HG03565 (cell line): ENCODE measurements at regions not wholly inside any gene's neighbourhood (a gene's known extent, or its start where the extent isn't known, plus 50 kb on each side); places are given as distances from the start of the nearest gene placed in this dataset.

Experiments
- ATAC-seq: cut with Tn5 transposase; IDR thresholded peaks from one replicate; pipeline ENCODE4 v1.9.1; 2021; ENCODE audit warnings: mild to moderate bottlenecking, moderate library complexity; ENCODE audit not compliant: unreplicated experiment

DNA sequence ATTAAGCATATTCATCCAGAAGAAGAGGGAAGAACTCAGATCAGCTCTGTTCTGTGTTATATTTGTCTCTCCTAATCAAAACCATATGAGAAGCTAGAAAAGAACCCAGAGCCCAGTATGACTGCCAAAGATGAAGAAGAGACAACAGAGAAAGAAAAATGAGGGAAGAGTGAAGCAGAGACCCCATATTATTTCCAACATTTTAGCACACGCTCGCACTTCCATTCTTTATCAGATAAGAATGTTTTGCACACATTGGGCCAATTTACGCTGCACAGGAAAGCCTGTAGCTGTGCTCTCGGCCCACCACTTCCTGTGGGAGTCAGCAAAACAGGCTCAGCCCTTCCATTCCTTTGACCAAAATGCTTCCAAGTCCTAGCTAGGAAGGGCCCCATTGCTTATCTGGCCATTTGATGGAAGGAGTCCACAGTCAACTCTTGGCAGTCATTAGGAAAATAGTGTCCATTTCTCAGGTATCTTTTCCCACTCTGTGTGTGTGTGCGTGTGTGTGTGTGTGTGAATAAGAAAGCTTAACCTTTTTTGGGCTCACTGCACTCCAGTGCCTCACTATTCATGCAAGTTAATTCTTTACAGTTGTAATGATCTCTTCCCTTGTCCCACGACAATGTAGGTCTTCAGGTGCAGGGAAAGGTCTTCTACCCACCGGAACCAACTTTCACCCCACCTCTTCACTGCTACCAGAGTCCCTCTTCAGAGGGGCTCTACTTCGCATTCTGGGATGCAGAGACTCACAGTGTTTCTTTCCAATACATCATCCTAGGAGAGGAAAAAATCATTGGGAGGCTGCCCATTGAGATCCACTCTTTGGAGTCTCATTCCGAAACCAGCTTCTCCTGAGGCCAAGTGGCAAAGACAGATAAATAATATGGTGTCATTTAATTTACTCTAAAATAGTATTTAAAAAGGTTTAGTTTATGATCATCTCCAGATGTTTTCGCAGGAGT lies 237.5 kb downstream of the COG6 start:
- no peak for ATAC-seq

DNA sequence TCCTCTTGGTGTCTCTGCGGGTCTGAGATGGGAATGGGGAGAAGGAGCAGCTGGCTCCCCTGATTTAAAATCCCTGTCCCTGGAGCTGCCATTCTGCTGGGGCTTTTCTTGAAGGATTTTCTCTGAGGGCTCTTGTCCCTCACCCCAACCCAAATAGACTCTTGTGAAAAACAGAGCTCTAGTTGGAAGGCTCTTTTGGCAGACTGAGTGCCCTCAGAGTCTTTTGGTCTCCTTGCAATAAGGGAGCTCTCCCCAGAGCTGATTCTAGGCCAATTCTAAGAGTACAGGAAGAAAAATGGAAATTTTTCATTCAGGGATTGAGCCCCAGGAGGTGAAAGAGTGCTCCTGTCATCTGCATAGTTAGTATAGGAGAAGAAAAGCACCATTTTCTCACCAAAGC lies 238.3 kb downstream of the COG6 start:
- no peak for ATAC-seq

DNA sequence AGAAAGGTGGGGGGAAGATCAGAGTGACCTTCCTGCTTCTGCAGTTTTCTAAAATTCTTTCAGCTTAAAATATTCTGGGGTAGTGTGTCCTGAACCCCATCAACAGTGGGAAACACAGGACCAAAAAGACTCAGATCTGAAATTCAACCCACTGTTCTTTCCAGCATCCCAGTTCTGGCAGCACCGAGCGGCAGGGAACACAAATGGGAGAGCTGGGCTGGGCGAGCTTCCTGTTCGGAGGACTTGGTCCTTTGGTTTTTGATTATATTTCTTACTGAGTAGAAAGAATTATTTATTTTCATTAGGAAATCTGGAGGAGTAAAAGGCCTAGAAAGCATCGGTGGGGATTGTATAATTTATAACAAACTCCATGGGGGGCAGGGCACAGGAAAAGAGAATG lies 239.1 kb downstream of the COG6 start:
- ATAC-seq: no peak

DNA sequence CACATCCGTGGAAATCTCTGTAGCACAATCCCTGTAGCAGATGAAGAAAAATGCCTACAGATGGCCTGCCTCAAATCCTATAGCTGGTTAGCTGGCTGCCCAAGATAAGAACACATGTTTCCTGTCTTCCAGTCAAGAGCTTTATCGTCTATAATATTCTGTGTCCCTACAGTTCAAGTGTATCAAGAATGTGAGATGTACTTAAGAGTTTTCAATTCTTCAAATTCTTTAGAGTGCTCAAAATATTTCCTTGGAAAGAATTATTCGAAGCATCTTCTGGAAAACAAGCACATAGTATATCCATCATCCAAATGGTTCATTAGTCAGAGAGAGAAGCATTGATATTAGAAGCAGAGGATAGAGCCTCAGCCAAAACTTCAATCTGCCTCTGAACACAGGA lies 239.8 kb downstream of the COG6 start:
- no peak for ATAC-seq

DNA sequence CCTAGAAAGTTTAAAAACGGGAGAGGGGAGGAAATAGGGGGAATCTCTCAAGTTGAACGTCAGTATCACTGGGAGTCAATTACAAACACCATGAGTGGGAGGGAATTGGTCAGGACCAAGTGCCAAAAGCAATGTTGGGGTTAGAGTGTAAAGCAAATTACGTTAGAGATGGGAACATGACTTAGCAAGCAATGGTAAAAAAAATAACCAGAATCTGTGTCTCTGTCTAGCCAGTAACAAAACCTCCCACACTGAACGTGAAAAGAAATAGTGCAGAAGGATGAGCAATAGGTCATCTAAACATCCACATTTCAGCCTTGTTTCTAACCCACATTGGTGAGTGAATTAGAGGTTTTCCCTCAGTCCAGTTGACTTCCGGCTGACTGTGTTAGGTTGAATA lies 242.2 kb downstream of the COG6 start:
- no peak for ATAC-seq

DNA sequence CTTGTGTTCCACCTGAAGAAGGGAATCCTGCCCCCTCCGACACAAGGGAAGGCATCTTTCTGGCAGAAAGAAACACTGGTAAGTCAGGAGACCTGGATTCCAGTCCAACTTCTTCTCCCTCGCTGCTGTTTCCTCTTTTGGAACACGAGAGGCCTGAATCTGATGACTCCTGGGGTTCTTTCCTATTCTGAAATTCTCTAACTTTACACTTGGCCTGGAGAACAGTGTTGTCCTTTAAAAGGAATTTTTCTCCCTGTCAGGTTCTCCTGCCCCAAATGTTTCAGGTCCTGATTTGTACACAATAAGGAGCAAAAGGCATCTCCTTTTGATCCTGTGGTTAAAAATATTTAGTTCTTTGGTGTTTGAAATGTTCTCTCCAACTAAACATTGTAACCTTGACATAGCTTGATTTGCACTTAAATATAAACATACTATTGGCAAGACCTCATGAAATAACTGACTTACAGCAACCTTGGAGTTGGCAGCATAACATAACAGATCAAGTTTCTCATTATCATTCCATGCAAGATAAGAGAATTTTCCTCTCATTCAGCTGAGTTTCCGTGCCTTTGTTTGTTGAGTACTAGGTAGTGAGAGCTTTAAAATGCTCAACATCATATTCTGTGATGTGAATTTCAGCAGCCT lies 244.8 kb downstream of the COG6 start:
- no peak for ATAC-seq

DNA sequence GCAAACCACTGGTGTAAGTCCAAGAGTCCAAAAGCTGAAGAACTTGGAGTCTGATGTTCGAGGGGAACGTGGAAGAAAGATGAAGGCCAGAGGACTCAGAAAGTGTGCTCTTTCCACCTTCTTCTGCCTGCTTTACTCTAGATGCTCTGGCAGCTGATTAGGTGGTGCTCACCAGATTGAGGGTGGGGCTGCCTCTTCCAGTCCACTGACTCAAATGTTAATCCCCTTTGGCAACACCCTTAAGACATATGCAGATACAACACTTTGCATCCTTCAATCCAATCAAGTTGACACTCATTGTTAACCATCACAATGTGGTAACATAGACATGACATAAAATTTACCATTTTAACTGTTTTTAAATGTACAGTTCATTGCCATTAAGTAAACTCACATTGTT lies 249.5 kb downstream of the COG6 start:
- no peak for ATAC-seq

DNA sequence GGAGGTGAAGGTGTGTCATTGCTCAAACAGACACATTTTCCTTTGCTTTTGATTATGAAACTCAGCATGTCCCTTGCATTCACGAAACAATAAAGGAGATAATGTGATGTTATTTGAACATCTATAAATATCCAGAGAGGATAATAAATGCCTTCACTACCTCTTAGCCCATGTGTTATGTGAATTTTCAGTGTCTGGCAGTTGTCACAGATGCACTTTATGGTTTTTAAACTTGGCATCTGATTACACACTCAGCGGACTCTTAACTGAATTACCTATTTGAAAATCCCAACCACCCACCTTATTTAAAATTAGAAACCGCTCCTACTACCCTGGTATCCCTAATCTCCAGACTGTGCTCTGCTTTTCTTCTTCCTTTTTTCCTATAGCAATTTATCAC lies 254.2 kb downstream of the COG6 start:
- no peak for ATAC-seq

DNA sequence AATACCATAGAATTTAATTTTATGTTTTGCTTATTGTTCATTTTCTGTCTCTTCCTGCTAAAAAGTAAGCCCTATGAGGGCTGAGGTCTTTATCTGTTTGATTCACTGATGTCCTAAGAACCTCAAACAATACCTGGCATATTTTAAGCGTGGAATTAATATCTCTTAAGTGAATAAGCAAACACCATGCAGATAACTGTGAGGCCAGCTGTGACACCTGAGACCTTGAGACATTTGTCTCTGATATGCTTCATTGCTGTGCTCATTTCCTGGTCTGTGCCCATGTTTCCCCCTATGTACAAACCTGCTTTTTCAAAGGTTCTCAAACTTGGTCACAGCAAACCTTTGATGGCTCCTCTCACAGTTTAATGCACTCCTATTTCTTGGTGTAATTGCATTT lies 254.6 kb downstream of the COG6 start:
- no peak for ATAC-seq

DNA sequence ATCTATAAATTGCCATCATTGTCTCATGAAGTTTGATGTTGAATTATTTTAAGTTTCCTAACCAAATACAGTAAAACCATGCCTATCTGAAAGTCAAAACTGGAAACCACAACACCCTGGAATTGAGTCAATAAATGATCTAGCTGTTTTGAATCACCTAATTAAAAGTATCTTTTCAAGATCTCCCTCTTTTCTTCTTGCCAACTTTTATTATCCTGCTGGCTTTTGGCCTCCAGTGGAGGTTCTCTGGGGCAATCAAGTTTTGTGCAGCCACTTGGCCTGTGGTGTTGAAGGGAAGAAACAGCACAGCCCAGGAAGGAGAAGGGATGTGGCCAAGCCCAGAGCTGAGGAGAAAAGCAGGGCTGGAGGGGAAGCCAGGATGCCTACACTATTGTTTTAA lies 255.4 kb downstream of the COG6 start:
- ATAC-seq: no peak

DNA sequence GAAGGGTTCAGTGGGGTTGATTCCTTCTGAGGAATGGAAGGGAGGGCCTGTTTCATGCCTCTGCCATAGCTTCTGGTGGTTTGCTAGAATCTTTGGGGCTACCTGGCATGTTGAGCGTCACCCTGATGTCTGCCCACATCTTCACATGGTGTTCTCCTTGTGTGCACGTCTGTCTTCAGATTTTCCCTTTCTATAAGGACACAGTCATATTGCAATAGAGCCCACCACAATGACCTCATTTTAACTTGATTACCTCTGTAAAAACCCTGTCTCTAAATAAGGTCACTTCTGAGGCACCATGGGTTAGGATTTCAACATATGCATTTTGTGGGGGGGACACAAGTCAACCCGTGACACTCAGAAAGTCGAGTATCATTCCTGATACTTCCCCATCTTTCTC lies 257.9 kb downstream of the COG6 start:
- ATAC-seq: no peak

DNA sequence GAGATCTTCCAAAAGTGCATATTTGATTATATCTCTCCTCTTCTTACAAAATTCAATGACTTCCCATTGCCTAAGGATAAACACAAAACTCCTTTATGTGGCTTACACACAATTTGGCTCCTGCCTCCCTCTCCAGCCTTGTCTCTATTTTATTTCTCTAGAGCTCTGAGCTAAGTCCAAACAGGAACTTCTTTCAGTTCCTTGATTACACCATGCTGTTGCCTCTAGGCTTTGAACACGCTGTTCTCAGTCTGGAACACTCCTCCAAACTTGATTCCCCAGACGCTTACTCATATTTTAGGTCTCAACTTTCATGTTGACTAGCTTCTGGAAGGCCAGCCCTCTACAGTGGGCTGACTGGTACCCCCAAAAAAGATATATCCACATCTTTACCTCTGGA lies 258.5 kb downstream of the COG6 start:
- no peak for ATAC-seq

DNA sequence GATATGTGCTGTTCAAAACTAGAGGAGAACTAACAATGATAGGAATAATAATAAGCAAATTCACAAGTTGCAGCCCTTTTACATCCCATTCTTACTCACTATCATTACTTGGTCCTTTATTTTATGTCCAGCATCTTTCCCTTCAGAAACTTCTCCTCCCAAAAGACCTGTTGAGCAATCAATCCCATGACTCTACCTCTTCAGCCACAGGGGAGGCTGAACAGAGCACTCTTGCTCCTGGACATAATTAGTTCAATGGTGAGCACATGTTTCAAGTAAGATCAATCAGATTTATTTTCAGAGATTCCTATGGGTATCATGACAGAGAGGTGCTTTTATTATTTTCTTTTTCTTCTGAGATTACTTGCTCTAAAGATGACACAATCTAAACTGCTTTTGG lies 260.0 kb downstream of the COG6 start:
- no peak for ATAC-seq

DNA sequence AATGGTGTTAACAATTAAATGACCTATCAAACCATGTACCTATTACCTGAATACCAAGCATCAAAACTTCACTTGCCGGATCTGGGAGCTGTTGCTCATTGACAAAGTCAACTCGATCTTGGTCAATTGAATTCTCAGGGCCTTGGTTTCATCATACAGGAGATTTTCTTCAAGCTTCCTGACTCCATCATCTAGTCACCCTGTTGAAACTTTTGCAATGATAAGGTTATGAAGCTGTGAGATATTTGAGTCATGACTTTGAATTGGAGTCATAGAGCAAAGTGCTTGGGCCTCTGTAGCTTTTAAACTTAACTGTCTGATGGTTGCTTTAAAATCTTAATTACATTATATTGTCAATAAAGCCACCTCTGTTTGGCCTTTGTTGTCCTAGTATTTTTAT lies 260.9 kb downstream of the COG6 start:
- ATAC-seq: no peak

DNA sequence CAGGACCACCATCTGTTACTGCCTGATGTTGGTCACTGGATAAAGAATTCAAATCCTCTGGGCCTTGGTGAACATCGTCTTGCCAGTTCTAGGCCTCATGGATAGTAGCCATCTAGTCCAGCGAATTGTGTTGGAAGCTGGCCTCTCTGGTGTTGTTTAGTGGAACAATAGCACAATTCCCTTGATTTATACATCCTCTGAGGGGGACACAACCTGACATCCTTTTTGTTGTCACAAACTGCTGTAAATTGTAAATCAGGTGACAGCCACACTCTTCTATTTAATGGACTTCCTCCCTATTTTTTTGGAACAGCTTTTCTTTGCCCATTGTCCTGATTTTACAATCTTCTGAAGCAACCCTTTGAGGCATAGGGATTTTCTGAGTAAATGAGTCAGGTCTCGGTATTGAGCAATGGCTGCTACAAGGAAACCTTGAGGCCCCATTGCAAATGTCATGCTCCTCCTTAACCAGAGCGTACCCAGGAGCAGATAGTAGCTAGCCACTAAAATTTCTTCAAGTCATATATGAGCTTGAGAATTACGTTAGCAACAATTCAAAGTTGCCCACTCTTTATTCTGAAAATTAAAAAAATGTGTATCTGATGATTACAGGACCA lies 263.3 kb downstream of the COG6 start:
- ATAC-seq: no peak

DNA sequence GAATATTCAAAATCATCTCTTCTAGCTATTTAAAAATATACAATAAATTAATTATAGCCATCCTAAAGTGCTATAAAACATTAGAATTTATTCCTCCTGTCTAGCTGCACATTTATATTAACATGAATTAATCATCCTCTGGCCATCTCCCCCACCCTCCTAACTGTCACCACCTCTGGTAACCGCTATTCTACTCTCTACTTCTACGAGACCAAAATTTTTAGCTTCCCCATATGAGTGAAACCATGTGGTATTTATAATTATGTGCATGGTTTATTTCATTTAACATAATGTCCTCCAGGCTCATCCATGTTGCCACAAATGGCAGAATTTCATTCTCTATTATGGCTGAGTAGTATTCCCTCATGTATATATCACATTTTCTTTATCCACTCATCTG lies 265.2 kb downstream of the COG6 start:
- no peak for ATAC-seq

DNA sequence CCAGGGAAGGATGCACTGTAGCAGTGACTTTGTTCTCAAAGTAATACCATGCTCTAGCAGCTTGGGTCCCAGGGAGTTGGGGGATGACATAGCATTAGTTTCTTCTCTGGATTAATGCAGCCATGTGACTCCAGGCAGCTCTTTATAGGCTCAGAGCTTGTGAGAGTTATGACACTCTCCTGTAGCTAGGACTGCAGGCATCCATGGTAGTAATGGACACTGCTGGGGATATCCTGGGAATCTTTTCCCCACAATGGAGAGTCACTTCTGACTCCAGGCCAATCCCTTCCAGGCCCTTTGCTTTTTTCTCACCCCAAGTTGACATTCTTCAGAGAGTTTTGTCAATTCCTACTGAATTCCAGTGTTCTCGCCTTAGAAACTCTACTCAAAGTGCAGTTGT lies 270.9 kb downstream of the COG6 start:
- no peak for ATAC-seq

DNA sequence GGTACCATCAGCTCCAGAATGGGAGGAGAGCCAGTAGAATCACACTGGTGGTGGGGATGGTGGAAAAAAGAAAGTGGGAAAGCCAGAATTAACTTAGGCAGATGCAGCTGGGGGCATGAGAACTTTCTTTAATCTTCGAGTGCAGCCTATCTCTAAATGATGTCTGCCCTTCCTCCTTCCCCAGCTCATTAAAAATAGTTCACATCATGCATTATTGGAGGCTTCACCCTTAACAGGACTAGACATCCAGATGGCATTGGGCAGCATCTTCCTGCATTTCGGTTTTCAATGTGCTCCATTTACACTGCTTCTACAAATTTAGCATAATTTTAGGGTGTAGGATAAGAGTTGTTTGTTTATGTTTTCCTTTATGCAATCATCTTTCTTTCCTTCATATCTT lies 272.8 kb downstream of the COG6 start:
- ATAC-seq: no peak

DNA sequence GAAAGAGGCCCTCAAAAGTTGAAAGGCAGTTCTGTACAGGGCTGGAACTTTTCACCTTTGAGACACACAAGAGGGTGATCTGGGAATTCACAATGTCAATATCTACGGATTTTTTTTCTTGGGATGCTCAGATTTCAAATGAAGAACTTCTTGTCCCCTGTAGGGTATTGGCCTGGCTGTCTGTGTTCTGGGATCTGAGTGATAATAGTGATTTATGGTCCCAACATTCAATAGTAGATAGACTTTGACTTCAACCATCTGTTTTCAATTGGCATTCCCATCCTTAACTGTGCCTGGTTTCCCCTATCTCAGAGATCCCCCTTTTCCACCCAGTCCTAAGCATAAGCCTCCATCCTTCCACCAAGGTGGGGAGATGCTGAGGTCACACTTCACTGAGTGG lies 274.1 kb downstream of the COG6 start:
- ATAC-seq: no peak

DNA sequence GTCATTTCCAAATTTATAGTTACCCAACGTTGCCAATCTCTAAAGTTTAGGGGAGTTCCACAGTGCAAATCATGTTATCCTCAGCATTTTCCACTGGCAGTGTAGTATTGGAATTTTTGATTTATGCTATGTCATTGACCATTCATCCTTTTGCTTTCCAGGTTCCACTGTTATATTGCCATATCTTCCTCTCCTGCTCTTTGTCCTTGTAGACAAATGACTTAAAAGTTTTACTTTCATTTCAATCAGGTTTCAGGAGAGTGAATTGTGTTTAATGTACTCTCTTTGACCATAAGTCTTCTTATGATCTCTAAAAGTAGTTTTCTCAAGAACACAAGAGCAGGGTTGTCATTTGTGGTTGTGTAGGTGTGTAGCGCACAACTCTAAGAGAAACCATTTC lies 274.6 kb downstream of the COG6 start:
- ATAC-seq: no peak

DNA sequence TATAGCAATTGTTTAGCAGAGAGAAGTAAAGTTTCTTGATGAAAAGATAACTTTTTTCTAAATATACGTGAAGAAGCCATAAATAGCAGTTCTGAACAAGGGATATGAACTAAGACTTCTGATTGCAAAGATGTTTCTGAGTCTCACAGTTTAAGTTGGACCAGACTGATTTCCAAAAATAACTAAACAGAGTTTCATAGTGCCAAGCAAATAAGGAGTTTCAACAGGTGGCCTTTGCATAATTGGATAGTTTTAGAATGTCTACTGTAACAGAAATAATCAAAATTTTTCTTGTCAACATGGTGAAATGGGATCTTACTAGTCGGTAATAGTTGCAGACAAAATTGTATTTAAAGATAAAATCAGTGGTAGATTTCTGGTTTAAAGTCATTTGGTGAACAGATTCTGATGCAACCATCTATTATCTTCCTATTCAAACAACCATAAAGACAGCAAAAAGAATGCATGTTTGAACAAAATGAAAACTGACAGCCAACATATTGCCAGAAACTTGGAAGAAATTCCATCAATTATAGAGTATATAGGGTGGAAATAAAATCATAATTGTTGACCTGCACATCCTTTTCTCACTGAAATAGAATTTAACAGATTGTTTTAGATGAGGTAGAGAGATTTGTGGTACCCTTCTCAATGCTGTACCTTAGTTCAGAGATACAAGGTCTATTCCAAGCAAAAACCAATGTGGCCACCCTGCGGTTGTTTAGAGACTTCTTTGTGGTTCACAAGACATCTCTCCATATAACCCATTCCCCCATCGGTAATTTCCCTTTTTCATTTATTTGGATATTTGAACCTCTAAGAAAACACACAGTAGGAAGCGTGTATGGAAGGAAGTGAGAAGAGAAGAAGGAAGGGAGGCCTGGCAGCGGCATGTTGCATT lies 275.3 kb downstream of the COG6 start:
- no peak for ATAC-seq
